ENCODE measurements at regions not wholly inside any gene's neighbourhood (a gene's known extent, or its start where the extent isn't known, plus 50 kb on each side); places are given as distances from the start of the nearest gene placed in this dataset.

GRCh38 chr20:63139837-63140236 is 76.1 kb downstream of the YTHDF1 start (continued):
- TF ChIP-seq MGA (IDR thresholded peaks at IDR 0.05) (no peak), ATF2 (CRISPR knock-in tag; IDR thresholded peaks at IDR 0.05) (no peak), MTA3 (IDR thresholded peaks at IDR 0.05; ENCODE audit: borderline replicate concordance) (no peak), ZBTB40 (IDR thresholded peaks at IDR 0.05) (no peak), ZBTB40 (CRISPR knock-in tag; IDR thresholded peaks at IDR 0.05) (no peak), NFATC3 (IDR thresholded peaks at IDR 0.05) (no peak)

Data from K562 (cell line).